ENCODE measurements at regions not wholly inside any gene's neighbourhood (a gene's known extent, or its start where the extent isn't known, plus 50 kb on each side); places are given as distances from the start of the nearest gene placed in this dataset.
"Not testable (repeated sequence)": the region's sequence is repeated elsewhere in the genome, so short reads cannot be mapped to it uniquely, and the experiment has no call there.

DNA sequence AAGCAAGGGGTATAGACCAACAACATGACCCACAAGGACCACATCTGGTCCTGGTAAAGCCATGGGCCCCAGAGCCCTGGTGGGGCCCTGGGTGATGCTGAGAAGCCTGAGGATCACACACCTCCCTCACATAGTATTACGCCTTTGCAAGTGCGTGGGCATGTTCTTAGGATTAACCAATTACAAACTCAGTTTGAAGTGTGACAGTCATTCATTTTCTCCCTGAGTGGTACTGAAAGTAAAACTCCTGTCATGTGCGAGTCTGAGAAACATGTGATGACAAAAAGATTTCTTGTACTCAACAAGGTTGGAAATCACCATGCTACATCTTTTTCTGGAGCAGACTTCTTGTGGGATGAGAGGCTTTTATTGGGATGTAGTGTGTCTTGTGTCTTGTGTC lies 315.3 kb upstream of the DUSP10 start:
- no peak for DNase-seq

DNA sequence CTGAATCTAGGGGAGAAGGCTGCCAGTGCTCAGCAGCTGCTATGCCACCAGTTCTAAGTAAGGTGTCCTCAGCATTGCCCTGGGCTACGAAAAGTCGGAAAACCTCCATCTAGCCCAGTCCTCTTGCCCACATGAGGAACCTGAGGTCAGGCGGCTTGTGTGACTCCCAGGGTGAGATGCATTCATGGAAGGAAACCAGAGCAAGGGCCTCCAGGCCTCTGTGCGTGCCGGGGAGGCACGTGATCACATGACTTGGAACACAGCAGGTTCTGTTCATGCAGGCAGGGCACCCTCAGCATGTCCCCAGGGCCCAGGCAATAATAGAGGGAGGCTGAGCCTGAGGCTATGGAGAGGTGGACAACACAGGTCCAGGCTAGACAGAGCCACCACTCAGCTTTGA lies 312.5 kb upstream of the DUSP10 start:
- DNase-seq, result no peak

- DNase-seq, result no peak
Observed at GRCh38 chr1:222053790-222054294, 312.0 kb upstream of the DUSP10 start.

DNA sequence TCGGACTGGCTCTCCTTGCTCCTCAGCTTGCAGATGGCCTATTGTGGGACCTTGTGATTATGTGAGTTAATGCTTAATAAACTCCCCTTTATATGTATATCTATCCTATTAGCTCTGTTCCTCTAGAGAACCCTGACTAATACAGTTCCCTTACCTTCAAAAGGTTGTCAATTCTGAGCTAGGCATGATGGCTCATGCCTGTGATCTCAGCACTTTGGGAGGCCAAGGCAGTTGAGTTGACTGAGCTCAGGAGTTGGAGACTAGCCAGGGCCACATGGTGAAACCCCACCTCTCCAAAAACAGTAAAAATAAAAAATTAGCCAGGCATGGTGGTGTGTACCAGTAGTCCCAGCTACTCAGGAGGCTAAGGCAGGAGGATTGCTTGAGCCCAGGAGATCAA lies 309.4 kb upstream of the DUSP10 start:
- not testable (repeated sequence) for DNase-seq

GRCh38 chr1:222049661-222050060 lies 307.8 kb upstream of the DUSP10 start:
- not testable (repeated sequence) for DNase-seq

DNA sequence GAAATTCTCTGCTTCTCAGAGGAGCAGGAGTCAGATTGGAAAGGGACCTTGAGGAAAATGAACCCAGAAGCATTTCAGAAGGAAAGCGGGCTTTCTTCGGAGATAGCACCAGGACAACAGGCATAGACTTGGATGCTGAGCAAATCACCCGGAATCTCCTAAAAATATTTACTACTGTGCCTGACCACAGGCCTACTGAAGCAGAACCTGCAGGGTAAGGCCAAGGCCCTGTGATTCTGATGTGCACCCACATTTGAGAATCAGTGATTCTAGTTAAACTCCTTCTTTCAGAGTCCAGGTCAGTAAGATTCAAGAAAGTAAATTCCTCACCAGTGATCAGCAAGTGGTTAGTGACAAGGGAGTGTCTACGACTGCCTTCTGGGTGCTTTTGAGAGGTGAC lies 307.3 kb upstream of the DUSP10 start:
- no peak for DNase-seq

- DNase-seq, result no peak
Observed at GRCh38 chr1:222048094-222048595, 306.3 kb upstream of the DUSP10 start.

- no peak for DNase-seq
Observed at GRCh38 chr1:222047366-222047765, 305.5 kb upstream of the DUSP10 start.

- no peak for DNase-seq
Observed at GRCh38 chr1:222046684-222047263, 304.9 kb upstream of the DUSP10 start.

DNA sequence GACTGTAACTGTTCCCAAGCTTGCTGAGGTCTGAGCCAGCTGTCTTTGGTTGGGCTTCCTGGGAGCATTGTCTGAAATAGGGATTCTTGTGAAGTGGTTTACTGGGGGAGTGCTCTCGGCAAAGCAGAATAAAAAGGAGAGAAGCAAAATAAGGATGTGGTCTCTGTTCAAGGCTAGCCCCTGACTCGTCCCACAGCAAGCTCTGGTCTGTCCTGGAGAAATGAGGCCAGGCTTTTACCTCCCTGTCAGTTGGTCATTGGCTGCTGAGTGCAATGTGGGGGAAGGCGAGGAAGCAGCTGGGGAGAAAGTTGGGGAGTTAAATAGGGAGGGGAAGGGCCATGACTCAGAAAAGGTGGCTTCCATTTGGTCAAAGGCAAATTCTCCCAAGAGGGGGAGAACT lies 303.9 kb upstream of the DUSP10 start:
- DNase-seq, result no peak

DNA sequence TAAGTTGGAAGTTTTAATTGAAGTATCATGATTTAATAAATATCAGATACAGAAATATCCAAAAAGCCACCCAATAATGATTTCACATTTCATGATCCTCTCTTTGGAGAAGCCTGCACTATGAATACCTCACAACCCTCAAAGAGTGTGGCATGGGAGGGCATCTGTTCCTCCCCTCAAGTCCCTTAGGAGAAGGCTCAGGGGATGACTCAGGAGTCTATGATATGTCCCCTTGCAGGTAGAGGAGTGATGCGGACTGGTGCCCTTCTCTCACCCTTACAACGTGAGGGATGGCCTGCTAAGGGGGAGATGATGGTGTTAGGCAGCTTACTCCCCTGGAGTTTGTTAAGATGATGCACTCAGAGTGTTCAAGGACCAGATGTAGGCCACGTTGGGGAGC lies 303.3 kb upstream of the DUSP10 start:
- DNase-seq, result no peak

- no peak for DNase-seq
Observed at GRCh38 chr1:222043444-222044292, 301.8 kb upstream of the DUSP10 start.

DNA sequence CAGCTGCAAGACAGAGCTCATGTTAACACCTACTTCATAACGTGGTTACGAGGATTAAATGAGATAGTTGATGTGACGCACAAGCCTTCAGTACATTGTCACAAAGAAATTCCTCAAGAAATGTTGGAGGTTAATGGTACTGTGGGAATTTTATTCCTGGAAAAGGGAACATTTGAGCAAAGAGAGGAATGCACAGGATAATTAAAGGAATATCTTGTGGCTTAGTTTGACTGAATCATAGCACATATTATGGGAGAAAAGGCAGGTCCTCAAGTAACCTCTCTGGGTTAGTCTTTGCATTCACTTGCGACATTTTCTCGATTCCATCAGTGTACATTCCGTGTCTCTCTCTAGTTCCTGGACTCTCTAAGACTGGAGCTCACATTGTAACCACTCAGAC lies 300.2 kb upstream of the DUSP10 start:
- DNase-seq, result no peak

- no peak for DNase-seq
Observed at GRCh38 chr1:222040955-222041354, 299.1 kb upstream of the DUSP10 start.

DNA sequence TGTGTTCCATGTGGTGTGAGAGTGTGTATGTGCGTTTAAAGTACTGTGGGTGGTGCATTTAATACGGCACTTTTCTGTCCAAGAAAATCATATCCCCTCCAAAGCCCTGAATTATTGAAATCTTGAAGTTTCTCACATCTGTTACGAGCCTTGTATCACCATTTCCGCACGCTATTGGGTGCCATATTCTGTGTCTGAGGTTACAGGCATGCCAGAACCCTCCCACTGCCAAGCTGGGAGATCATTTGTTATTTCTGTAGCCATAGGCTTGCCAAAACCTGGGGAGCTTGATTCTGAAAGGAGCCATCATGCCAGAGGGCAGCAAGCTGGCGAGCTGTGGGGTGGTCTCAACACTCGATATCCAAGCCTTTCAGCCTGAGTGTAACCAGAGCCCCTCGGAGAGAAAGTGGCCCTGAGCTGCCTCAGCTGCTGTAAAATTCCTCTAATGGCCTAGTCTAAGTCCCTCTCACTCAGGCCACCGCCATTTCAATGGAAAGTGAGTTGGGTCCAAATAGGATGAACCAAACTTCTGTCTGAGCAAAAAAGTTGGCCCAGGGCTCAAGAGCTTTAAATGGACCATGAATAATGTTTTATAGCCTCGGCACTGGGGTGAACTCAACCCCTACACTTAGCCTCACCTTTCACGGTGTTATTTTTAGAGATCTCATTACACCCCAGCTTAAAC lies 298.4 kb upstream of the DUSP10 start:
- no peak for DNase-seq

- no peak for DNase-seq
Observed at GRCh38 chr1:222038971-222039370, 297.1 kb upstream of the DUSP10 start.

GRCh38 chr1:222037720-222038119 lies 295.8 kb upstream of the DUSP10 start:
- no peak for DNase-seq

GRCh38 chr1:222034790-222035189 lies 292.9 kb upstream of the DUSP10 start:
- DNase-seq, result no peak

GRCh38 chr1:222033450-222033849 lies 291.6 kb upstream of the DUSP10 start:
- DNase-seq, result no peak

DNA sequence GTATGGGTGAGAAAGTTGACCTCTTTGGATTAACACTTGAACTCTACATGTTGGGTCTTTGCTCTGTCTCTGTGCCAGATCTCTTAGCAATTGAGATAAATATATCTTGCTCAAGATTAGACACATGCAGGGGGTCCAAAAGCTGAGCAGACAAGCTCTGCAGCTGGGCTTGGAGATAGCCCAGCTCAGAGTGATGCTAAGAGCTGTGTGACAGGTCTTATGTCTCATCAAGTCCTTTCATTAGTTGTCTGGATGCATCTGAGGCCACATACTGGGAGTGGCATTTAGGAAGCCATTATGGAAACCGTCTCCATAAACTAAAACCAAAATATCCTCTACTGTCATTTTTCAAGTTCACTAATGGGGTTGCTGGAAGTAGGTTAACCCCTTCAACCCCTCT lies 289.4 kb upstream of the DUSP10 start:
- DNase-seq, result no peak

- DNase-seq, result no peak
Observed at GRCh38 chr1:222028676-222029075, 286.8 kb upstream of the DUSP10 start.

DNA sequence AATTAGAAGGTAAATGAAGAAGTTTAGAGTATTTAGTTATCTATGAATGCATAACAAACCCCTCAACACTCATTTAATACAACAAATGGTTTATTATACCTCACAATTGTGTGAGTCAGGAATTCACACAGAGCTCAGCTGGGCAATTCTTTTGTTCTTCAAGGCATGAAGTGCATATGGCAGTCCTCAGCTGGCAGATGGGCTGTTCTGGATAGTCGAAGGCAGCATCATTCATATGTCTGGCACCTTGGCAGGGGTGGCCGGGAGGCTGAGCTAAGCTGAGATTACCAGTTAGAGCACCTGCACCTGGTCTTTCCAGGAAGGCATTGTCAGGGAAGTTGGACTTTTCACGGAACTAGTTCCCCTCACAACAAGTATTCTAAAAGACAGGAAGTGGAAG lies 286.2 kb upstream of the DUSP10 start:
- no peak for DNase-seq

GRCh38 chr1:222026280-222026679 lies 284.4 kb upstream of the DUSP10 start:
- DNase-seq, result no peak

DNA sequence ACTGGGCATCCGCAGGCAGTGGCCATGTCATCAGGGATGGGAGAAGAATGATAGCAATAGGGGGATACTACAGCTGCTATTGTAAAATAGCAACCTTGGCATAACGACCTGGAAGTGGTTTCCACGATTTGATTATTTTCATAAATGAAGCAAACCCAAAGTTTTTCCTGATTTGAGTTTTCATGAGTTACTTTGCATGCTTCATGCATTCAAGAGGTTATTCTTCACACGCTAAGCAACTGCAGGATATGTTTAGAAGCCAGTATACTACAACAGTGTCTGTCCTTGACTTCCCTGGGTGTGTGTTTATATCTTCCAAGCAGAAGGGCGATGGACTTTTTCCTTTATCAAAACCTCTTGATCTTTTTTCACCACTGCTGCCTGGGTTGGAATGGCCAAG lies 281.1 kb upstream of the DUSP10 start:
- no peak for DNase-seq

All from SHP77 treated with DMSO at 0.1 percent for 48 hours (cell line).